PC-3 (cell line): ENCODE measurements at regions not wholly inside any gene's neighbourhood (a gene's known extent, or its start where the extent isn't known, plus 50 kb on each side); places are given as distances from the start of the nearest gene placed in this dataset.

Experiments
- ATAC-seq: fragments of 200-7000 bp; cut with Tn5 transposase; 2 replicates; pipeline ENCODE4 v1.9.1; 2020; ENCODE audit warnings: mild to moderate bottlenecking, moderate library complexity
- BruUV-seq: library from RNA; stranded (reverse); fragments of 400-500 nt; replicated peaks from 2 replicates; lab custom pipeline; 2021; lab: Mats Ljungman, UMichigan
- CTCF ChIA-PET: fragments of 300-600 bp; sonication (Branson Sonifier 250); formaldehyde crosslinking; loops from one replicate; lab custom pipeline; 2022; ENCODE audit warnings: antibody characterized with exemption; lab: Charles Lee
- POLR2A ChIA-PET: fragments of 300-600 bp; sonication (Branson Sonifier 250); formaldehyde crosslinking; loops from one replicate; lab custom pipeline; 2022; ENCODE audit warnings: antibody characterized with exemption; ENCODE audit not compliant: unreplicated experiment; lab: Charles Lee
- DNase-seq: peaks from one replicate; pipeline ENCODE4 v3.0.0-alpha.2; 2015
- H2AFZ ChIP-seq: fragments of 300-600 bp; sonication (generic); 2 replicates; pipeline ENCODE4 v1.6.0; 2016; ENCODE audit warnings: antibody characterized with exemption, low read length
- H3F3A ChIP-seq: fragments of 300-600 bp; sonication (generic); one replicate; pipeline ENCODE4 v1.6.0; 2017; ENCODE audit warnings: antibody characterized with exemption, low read length, control low read depth, mild to moderate bottlenecking; ENCODE audit not compliant: unreplicated experiment
- H3K27ac ChIP-seq: fragments of 300-600 bp; sonication (generic); 2 replicates; pipeline ENCODE4 v1.5.1; 2016; ENCODE audit warnings: mild to moderate bottlenecking, low read length
- H3K27me3 ChIP-seq: fragments of 300-600 bp; sonication (generic); 2 replicates; pipeline ENCODE4 v1.6.1; 2016; ENCODE audit warnings: low read length, mixed read lengths
- H3K36me3 ChIP-seq: fragments of 300-600 bp; sonication (generic); 2 replicates; pipeline ENCODE4 v1.6.1; 2016; ENCODE audit warnings: low read depth, mixed run types, low read length, mixed read lengths
- H3K4me1 ChIP-seq: fragments of 300-600 bp; sonication (generic); 2 replicates; pipeline ENCODE4 v1.5.1; 2016; ENCODE audit warnings: low read length; ENCODE audit not compliant: insufficient read depth
- H3K4me2 ChIP-seq: fragments of 300-600 bp; sonication (generic); 2 replicates; pipeline ENCODE4 v1.6.0; 2016; ENCODE audit warnings: low read length
- H3K4me3 ChIP-seq: fragments of 300-600 bp; sonication (generic); 2 replicates; pipeline ENCODE4 v1.5.1; 2016; ENCODE audit warnings: mild to moderate bottlenecking, low read length, mixed read lengths
- H3K79me2 ChIP-seq: fragments of 300-600 bp; sonication (generic); 2 replicates; pipeline ENCODE4 v1.6.1; 2017; ENCODE audit warnings: low read length, mixed read lengths
- H3K9ac ChIP-seq: fragments of 300-600 bp; sonication (generic); 2 replicates; pipeline ENCODE4 v1.6.0; 2016; ENCODE audit warnings: mild to moderate bottlenecking, low read length
- H3K9me2 ChIP-seq: fragments of 300-600 bp; sonication (generic); replicated peaks from 2 replicates; pipeline ENCODE4 v1.6.1; 2016; ENCODE audit warnings: mixed run types, low read length, mixed read lengths
- H3K9me3 ChIP-seq: fragments of 300-600 bp; sonication (generic); 2 replicates; pipeline ENCODE4 v1.6.1; 2016; ENCODE audit warnings: low read length, mixed read lengths
- H4K20me1 ChIP-seq: fragments of 300-600 bp; sonication (generic); 2 replicates; pipeline ENCODE4 v1.6.1; 2016; ENCODE audit warnings: low read length, mixed read lengths
- EZH2 ChIP-seq: fragments of 300-600 bp; sonication (generic); IDR thresholded peaks from one replicate; pipeline ENCODE4 v1.6.1; 2017; ENCODE audit warnings: antibody characterized with exemption, mild to moderate bottlenecking, low read length; ENCODE audit not compliant: unreplicated experiment
- EZH2phosphoT487 ChIP-seq: fragments of 300-600 bp; sonication (generic); IDR thresholded peaks from 2 replicates; pipeline ENCODE4 v1.6.1; 2018; ENCODE audit warnings: mild to moderate bottlenecking, antibody characterized with exemption, low read length, borderline replicate concordance
- intact Hi-C: fragments of 100-400 bp; cut with micrococcal nuclease; formaldehyde crosslinking; loops from 2 replicates; pipeline ENCODE4 v1.9.0; 2023
- TF ChIP-seq, protein P1 (sequence below): fragments of 300-600 bp; sonication (generic); conservative IDR thresholded peaks from 2 replicates; pipeline ENCODE4 v1.5.1; 2017; ENCODE audit warnings: antibody characterized with exemption, low read depth, mild to moderate bottlenecking, low read length

GRCh38 chrX:74232859-74233258 lies 71.1 kb upstream of the ZCCHC13 start:
- CTCF ChIA-PET: no interaction called here
- peak; percentile 76 for DNase-seq

GRCh38 chrX:74231625-74232024 lies 72.4 kb upstream of the ZCCHC13 start:
- H3K27ac ChIP-seq: peak overlapping the region; percentile 57
- H3K9me3 ChIP-seq: no peaks in the 10 kb centered on the region
- no peaks in the 10 kb centered on the region for H3K27me3 ChIP-seq
- H4K20me1 ChIP-seq: no peaks in the 10 kb centered on the region
- POLR2A ChIA-PET: no interaction called here
- peaks cover 10% of the 10 kb centered on the region for H3F3A ChIP-seq
- no TSS peak for BruUV-seq
- H3K9me2 ChIP-seq: no peaks in the 10 kb centered on the region
- H2AFZ ChIP-seq: no peak overlapping the region
- peak overlapping the region; percentile 14; the same call in 1 of the 2 replicates for H3K4me2 ChIP-seq
- CTCF ChIA-PET: no interaction called here
- peaks cover 25% of the 10 kb centered on the region for H3K4me1 ChIP-seq
- H3K79me2 ChIP-seq: peaks cover 8% of the 10 kb centered on the region; the same call in 1 of the 2 replicates
- H3K9ac ChIP-seq: no peak overlapping the region
- H3K36me3 ChIP-seq: 0 out of 2 replicates have a peak, but pooled peaks cover 3% of the 10 kb centered on the region
- intact Hi-C loops: loop anchor here (2.0 to 5.0 kb wide), 2 partner anchors 61 to 111 kb away; no protein-coding TSS in a partner anchor
- DNase-seq (peak; percentile 77), ATAC-seq (peak; percentile 76)
- TF ChIP-seq, protein P1, sequence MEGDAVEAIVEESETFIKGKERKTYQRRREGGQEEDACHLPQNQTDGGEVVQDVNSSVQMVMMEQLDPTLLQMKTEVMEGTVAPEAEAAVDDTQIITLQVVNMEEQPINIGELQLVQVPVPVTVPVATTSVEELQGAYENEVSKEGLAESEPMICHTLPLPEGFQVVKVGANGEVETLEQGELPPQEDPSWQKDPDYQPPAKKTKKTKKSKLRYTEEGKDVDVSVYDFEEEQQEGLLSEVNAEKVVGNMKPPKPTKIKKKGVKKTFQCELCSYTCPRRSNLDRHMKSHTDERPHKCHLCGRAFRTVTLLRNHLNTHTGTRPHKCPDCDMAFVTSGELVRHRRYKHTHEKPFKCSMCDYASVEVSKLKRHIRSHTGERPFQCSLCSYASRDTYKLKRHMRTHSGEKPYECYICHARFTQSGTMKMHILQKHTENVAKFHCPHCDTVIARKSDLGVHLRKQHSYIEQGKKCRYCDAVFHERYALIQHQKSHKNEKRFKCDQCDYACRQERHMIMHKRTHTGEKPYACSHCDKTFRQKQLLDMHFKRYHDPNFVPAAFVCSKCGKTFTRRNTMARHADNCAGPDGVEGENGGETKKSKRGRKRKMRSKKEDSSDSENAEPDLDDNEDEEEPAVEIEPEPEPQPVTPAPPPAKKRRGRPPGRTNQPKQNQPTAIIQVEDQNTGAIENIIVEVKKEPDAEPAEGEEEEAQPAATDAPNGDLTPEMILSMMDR: no peak
- TF ChIP-seq EZH2phosphoT487 (no peak), EZH2 (no peak)
- no peak overlapping the region for H3K4me3 ChIP-seq

More at GRCh38 chrX:74232859-74233258, 71.1 kb upstream of the ZCCHC13 start:
- TF ChIP-seq EZH2: no peak
- TF ChIP-seq, protein P1: peak; percentile 37
- POLR2A ChIA-PET: no interaction called here
- Histone ChIP-seq H3F3A (peaks cover 10% of the 10 kb centered on the region), H3K4me1 (peaks cover 25% of the 10 kb centered on the region), H3K79me2 (peaks cover 8% of the 10 kb centered on the region; the same call in 1 of the 2 replicates), H3K9me2 (no peaks in the 10 kb centered on the region), H4K20me1 (no peaks in the 10 kb centered on the region), H3K27ac (peak overlapping the region; percentile 45), H3K27me3 (no peaks in the 10 kb centered on the region), H3K36me3 (peaks cover 3% of the 10 kb centered on the region; the same call in 1 of the 2 replicates), H3K4me2 (no peak overlapping the region), H3K4me3 (no peak overlapping the region), H3K9me3 (no peaks in the 10 kb centered on the region), H3K9ac (no peak overlapping the region), H2AFZ (no peak overlapping the region)
- peak; percentile 18; the same call in 1 of the 2 replicates for ATAC-seq
- BruUV-seq: no TSS peak
- intact Hi-C loops: loop anchor here (2.0 to 5.0 kb wide), 2 partner anchors 60 to 109 kb away; no protein-coding TSS in a partner anchor

DNA sequence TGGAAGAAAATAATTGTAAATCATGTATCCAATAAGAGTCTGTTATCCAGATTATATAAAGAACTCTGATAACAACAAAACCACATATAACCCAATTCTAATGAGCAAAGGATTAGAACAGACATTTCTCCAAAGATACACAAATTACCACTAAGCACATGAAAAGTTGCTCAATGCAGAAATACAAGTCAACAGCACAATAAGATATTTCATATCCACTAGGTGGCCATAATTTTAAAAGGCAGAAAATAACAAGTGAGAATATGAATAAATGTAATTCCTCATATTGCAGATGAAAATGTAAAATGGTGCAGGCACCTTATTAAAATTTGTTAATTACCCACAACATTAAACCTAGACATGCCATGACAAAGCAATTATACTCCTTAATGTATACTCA lies 73.9 kb upstream of the ZCCHC13 start:
- peak; percentile 2 for DNase-seq
- Histone ChIP-seq H3K9ac (no peak overlapping the region), H3K9me3 (no peaks in the 10 kb centered on the region), H3K4me3 (no peak overlapping the region), H3K27me3 (no peaks in the 10 kb centered on the region), H3K4me1 (peaks cover 25% of the 10 kb centered on the region), H3F3A (peaks cover 10% of the 10 kb centered on the region), H4K20me1 (no peaks in the 10 kb centered on the region), H3K36me3 (peaks cover 5% of the 10 kb centered on the region; the same call in 1 of the 2 replicates), H2AFZ (no peak overlapping the region), H3K9me2 (no peaks in the 10 kb centered on the region), H3K27ac (no peak overlapping the region), H3K4me2 (no peak overlapping the region), H3K79me2 (peaks cover 8% of the 10 kb centered on the region; the same call in 1 of the 2 replicates)
- BruUV-seq: no TSS peak
- CTCF ChIA-PET: no interaction called here
- intact Hi-C loops: loop anchor here (5.0 kb wide), 1 partner anchor 112 kb away; no protein-coding TSS in a partner anchor
- no peak for ATAC-seq
- TF ChIP-seq, protein P1: peak; percentile 39; the same call in 1 of the 2 replicates
- no peak for TF ChIP-seq EZH2phosphoT487
- POLR2A ChIA-PET: no interaction called here
